Suprapubic skin (tissue), 4 donors: ENCODE measurements at regions not wholly inside any gene's neighbourhood (a gene's known extent, or its start where the extent isn't known, plus 50 kb on each side); places are given as distances from the start of the nearest gene placed in this dataset.

Source experiments
- EP300 ChIP-seq: sonication (generic); formaldehyde crosslinking; IDR thresholded peaks from one replicate; pipeline ENCODE4 v1.6.1; 2017; ENCODE audit warnings: antibody characterized with exemption
- POLR2AphosphoS5 ChIP-seq, 3 donors: sonication (generic); formaldehyde crosslinking; IDR thresholded peaks; one replicate each; pipeline ENCODE4 v1.6.1; 2017; ENCODE audit warnings: antibody characterized with exemption in 3 of 3
- TF ChIP-seq, protein P1 (sequence below), 2 donors: fragments of 200-600 bp in 1 of 2; fragments of 450-650 bp in 1 of 2; sonication (generic) in 1 of 2; IDR thresholded peaks; one replicate each; pipeline ENCODE4 v1.5.1; 2016 to 2019; ENCODE audit warnings: antibody characterized with exemption in 2 of 2, mild to moderate bottlenecking in 1 of 2, moderate library complexity in 1 of 2

DNA sequence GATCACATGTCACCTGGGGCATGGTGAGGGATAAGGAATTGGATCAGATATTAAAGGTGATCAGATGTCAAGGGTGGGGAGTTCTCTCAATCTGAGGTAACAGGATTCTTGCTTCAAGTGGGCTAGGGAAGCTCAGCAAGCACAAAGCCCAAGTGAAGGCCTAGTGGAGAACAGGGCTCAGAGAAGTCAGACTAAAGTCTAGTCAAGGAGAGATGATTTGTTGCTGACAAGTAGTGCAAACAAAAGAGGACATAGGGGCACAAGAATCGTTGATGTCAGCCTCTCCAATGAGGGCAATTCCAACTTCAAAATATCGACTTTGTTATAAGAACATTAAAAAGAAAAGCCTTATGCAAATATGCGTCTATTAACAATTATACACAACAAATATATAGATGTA, 852.8 kb upstream of the CELF2 start:
- TF ChIP-seq POLR2AphosphoS5 (IDR thresholded peaks at IDR 0.05): no peak
- TF ChIP-seq, protein P1, sequence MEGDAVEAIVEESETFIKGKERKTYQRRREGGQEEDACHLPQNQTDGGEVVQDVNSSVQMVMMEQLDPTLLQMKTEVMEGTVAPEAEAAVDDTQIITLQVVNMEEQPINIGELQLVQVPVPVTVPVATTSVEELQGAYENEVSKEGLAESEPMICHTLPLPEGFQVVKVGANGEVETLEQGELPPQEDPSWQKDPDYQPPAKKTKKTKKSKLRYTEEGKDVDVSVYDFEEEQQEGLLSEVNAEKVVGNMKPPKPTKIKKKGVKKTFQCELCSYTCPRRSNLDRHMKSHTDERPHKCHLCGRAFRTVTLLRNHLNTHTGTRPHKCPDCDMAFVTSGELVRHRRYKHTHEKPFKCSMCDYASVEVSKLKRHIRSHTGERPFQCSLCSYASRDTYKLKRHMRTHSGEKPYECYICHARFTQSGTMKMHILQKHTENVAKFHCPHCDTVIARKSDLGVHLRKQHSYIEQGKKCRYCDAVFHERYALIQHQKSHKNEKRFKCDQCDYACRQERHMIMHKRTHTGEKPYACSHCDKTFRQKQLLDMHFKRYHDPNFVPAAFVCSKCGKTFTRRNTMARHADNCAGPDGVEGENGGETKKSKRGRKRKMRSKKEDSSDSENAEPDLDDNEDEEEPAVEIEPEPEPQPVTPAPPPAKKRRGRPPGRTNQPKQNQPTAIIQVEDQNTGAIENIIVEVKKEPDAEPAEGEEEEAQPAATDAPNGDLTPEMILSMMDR (IDR thresholded peaks at IDR 0.05): no peak
- TF ChIP-seq EP300: no peak
